ENCODE measurements at regions not wholly inside any gene's neighbourhood (a gene's known extent, or its start where the extent isn't known, plus 50 kb on each side); places are given as distances from the start of the nearest gene placed in this dataset.
"Not testable (repeated sequence)": the region's sequence is repeated elsewhere in the genome, so short reads cannot be mapped to it uniquely, and the experiment has no call there.

DNA sequence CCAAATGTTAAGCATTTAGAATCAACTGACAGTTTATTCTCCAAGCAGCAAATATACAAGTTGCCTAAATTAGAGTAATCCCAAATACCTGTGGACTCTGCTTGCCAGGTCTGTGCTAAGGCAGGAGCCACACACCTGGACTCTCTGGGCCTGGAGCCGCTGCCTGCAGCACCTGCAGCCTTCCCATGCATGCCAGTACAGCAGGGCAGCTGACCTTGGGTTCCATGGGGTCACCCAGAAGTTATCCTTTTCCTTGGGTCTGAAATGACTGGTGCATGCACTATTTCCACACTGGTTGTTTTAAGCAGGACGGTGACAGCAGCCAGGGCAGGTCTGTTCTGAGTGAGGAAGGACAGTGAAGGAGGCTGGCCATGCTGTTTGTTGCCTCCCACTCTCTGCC lies 573.2 kb downstream of the GLRX3 start:
- FAIRE-seq (no peak), DNase-seq (ENCODE audit: insufficient read length, low spot score) (no peak)

DNA sequence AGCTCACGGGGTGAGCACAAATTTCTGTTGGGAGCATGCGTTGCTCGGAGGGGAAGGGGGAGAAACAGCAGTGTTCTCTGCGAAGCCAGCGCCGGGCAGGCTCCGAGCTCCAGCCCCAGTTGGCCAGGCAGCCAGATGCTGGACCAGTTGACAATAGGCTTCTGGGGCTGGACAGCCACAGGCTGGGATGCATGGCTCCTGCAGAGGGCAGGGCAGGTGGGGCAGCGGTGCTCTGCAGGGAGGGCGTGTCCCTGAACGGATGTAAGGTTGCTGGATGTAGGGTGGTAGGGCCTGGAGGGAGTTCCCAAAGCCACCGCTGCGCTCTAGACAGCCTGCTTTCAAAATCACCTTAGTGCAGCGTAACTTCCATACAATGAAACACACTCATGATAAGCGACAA lies 574.9 kb downstream of the GLRX3 start:
- no peak for TF ChIP-seq SPI1 (IDR thresholded peaks at IDR 0.05; ENCODE audit: low read depth, low read length)
- no peak for TF ChIP-seq TAF1 (IDR thresholded peaks at IDR 0.05; ENCODE audit: low read depth, low read length)
- TF ChIP-seq POLR2A (IDR thresholded peaks at IDR 0.05; ENCODE audit: low read depth, low read length), result no peak
- TF ChIP-seq POU2F2 (IDR thresholded peaks at IDR 0.05; ENCODE audit: low read depth, low read length), result no peak
- no peak for TF ChIP-seq POLR2AphosphoS5 (IDR thresholded peaks at IDR 0.05; ENCODE audit: low read depth, low read length)
- TF ChIP-seq PAX5 (IDR thresholded peaks at IDR 0.05; ENCODE audit: insufficient read depth, low read length, severe bottlenecking), result no peak
- DNase-seq (ENCODE audit: insufficient read length, low spot score) (no peak), FAIRE-seq (no peak)

More for the DNA sequence above, 573.2 kb downstream of the GLRX3 start:
- TF ChIP-seq POU2F2 (IDR thresholded peaks at IDR 0.05; ENCODE audit: low read depth, low read length) (no peak), POLR2A (IDR thresholded peaks at IDR 0.05; ENCODE audit: low read depth, low read length) (no peak)

DNA sequence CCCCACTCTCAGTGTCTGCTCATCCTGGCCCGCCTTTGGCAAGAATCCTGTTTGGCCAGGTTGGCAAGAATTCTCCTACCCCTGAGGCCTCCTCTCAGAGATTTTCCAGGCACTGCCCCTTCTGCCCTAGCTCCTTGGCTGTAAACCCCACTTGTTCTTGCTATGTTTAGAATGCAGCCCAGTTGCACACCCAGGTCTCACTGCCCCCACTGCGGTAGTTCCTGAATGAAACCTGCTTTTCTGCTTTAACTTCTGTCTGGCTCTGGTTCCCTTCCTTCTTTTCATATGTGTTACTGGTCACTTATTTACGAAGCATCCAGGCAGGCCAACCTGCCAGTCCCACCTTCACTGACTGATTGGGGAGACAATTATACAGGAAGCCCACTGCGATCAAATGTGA lies 576.9 kb downstream of the GLRX3 start:
- TF ChIP-seq POU2F2 (IDR thresholded peaks at IDR 0.05; ENCODE audit: low read depth, low read length), result no peak
- no peak for TF ChIP-seq SPI1 (IDR thresholded peaks at IDR 0.05; ENCODE audit: low read depth, low read length)
- TF ChIP-seq PAX5 (IDR thresholded peaks at IDR 0.05; ENCODE audit: insufficient read depth, low read length, severe bottlenecking), result no peak
- TF ChIP-seq POLR2AphosphoS5 (IDR thresholded peaks at IDR 0.05; ENCODE audit: low read depth, low read length), result no peak
- TF ChIP-seq TAF1 (IDR thresholded peaks at IDR 0.05; ENCODE audit: low read depth, low read length), result no peak
- TF ChIP-seq POLR2A (IDR thresholded peaks at IDR 0.05; ENCODE audit: low read depth, low read length), result no peak
- DNase-seq (ENCODE audit: insufficient read length, low spot score) (no peak), FAIRE-seq (no peak)

DNA sequence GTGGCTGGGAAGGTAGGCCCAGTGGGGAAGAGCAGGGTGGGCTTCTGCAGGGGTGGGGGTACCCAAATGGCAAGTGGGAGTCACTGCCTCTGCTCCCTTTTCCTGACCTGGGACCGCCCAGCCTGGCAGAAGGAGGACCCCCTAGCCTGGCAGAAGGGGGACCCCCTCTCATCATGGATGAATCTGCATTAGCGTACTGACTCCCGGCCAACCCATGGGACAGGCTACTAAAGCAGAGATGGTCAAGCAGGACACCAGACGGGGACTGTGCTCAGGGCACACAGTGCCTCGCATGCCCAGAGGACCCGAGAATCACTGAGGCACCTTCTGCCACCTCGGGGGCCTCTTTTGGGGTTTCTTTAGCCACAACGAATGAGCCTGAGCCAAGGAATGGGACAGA lies 577.5 kb downstream of the GLRX3 start:
- TF ChIP-seq POLR2A (IDR thresholded peaks at IDR 0.05; ENCODE audit: low read depth, low read length) (no peak), PAX5 (IDR thresholded peaks at IDR 0.05; ENCODE audit: insufficient read depth, low read length, severe bottlenecking) (no peak), POU2F2 (IDR thresholded peaks at IDR 0.05; ENCODE audit: low read depth, low read length) (no peak), SPI1 (IDR thresholded peaks at IDR 0.05; ENCODE audit: low read depth, low read length) (no peak), TAF1 (IDR thresholded peaks at IDR 0.05; ENCODE audit: low read depth, low read length) (no peak)
- DNase-seq (ENCODE audit: insufficient read length, low spot score) (no peak), FAIRE-seq (no peak)

DNA sequence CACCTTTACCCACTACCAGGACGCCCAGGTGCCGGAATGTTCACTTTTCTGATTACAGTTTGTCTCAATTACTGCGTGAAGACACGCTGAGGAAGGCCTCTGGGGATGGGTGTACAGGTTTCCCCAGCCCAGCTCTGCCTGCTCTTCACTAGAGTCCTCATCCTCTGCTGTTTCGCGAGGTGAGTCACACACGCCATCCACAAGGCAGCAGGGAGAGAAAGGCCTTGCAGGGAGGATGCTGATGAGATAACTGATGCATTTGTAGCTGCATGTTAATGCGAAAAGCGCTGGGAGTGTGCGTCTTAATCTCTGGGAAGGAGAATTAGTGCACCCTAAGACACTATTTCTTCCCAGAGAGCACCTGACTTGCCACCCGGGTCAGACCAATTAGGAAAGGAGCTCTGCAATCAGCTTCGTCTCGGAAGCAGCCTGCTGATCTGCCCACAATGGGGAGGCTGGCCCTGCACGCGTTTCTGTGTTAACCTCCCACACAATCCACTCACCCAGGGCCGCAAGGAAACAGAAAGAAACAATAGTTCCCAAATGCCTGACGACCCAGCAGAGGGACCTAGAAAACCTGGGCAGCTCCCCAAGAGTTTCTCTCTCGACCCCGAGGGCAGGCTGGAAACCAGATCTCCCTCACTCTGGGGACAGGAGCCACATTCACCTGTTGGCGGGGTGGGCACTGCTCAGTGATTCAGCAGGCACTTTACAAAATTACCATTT lies 578.7 kb downstream of the GLRX3 start:
- TF ChIP-seq POLR2AphosphoS5 (IDR thresholded peaks at IDR 0.05; ENCODE audit: low read depth, low read length) (no peak), PAX5 (IDR thresholded peaks at IDR 0.05; ENCODE audit: insufficient read depth, low read length, severe bottlenecking) (no peak), POU2F2 (IDR thresholded peaks at IDR 0.05; ENCODE audit: low read depth, low read length) (no peak), TAF1 (IDR thresholded peaks at IDR 0.05; ENCODE audit: low read depth, low read length) (no peak), POLR2A (IDR thresholded peaks at IDR 0.05; ENCODE audit: low read depth, low read length) (no peak), SPI1 (IDR thresholded peaks at IDR 0.05; ENCODE audit: low read depth, low read length) (no peak)
- no peak for FAIRE-seq

DNA sequence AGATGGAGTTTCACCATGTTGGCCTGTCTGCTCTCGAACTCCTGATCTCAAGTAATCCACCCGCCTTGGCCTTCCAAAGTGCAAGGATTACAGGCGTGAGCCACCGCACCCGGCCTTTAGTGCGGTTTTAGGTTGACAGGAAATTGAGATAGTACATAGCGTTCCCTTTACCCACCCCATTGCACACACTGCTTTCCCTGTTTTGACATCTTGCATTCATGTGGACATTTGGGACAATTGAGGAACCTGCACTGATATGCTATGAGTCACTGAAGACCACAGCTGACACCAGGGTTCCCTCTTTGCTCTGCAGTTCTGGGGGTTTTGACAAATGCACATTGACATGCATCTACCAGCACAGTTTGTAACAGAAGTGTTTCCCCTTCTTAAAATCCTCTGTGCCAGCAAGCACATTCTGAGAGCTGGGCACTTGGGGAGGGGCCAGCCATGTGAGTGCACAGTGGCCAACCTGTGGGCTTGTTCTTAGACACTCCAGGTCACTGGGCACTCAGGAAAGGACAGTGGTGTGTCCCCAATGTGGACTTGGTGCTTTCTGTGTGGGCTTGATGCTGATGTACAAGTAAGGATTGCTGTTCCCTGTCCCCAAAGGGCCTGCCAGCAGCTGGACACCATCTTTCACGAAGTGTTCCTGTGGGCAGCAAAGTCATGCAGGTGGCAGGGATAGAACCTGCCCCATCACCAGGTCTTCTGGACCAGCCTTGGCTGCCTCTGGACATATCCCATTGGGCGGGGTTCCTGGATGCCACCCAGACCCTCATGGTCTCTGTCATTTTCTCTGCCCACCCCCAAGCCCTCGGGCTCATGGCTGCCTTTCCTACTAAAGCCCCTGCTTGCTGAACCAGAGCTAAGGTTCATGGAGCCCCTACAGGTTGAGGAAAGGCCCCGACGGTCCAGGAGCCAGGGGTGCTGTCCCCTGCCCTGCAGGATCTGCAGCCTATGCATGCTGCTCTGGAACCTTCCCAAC lies 579.8 kb downstream of the GLRX3 start:
- no peak for DNase-seq (ENCODE audit: insufficient read length, low spot score)
- FAIRE-seq, result no peak
- TF ChIP-seq POLR2A (IDR thresholded peaks at IDR 0.05; ENCODE audit: low read depth, low read length) (no peak), SPI1 (IDR thresholded peaks at IDR 0.05; ENCODE audit: low read depth, low read length) (no peak), POLR2AphosphoS5 (IDR thresholded peaks at IDR 0.05; ENCODE audit: low read depth, low read length) (no peak), POU2F2 (IDR thresholded peaks at IDR 0.05; ENCODE audit: low read depth, low read length) (no peak), PAX5 (IDR thresholded peaks at IDR 0.05; ENCODE audit: insufficient read depth, low read length, severe bottlenecking) (no peak), TAF1 (IDR thresholded peaks at IDR 0.05; ENCODE audit: low read depth, low read length) (no peak)

More for the DNA sequence above, 578.7 kb downstream of the GLRX3 start:
- no peak for DNase-seq (ENCODE audit: insufficient read length, low spot score)

DNA sequence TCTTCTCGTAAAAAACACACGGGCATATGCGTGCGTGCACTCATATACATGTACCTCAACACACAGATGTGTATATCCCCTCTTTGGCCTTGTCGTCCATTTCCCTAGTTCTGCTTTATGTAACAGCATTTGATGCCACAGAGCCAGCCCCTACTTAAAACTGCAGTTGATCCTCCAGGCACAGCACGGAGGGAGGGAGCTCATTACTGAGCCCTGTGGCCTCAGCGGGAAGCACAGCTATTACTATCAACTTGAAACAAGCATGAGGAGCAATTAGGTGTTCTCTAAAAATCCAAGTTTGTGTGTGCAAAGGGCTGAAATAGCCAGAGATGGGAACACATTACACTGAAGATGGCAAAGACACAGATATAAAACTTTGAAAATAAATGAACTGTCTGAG lies 580.9 kb downstream of the GLRX3 start:
- TF ChIP-seq PAX5 (IDR thresholded peaks at IDR 0.05; ENCODE audit: insufficient read depth, low read length, severe bottlenecking) (no peak), POU2F2 (IDR thresholded peaks at IDR 0.05; ENCODE audit: low read depth, low read length) (no peak), SPI1 (IDR thresholded peaks at IDR 0.05; ENCODE audit: low read depth, low read length) (no peak), POLR2A (IDR thresholded peaks at IDR 0.05; ENCODE audit: low read depth, low read length) (no peak), POLR2AphosphoS5 (IDR thresholded peaks at IDR 0.05; ENCODE audit: low read depth, low read length) (no peak), TAF1 (IDR thresholded peaks at IDR 0.05; ENCODE audit: low read depth, low read length) (no peak)
- no peak for FAIRE-seq
- DNase-seq (ENCODE audit: insufficient read length, low spot score), result no peak

DNA sequence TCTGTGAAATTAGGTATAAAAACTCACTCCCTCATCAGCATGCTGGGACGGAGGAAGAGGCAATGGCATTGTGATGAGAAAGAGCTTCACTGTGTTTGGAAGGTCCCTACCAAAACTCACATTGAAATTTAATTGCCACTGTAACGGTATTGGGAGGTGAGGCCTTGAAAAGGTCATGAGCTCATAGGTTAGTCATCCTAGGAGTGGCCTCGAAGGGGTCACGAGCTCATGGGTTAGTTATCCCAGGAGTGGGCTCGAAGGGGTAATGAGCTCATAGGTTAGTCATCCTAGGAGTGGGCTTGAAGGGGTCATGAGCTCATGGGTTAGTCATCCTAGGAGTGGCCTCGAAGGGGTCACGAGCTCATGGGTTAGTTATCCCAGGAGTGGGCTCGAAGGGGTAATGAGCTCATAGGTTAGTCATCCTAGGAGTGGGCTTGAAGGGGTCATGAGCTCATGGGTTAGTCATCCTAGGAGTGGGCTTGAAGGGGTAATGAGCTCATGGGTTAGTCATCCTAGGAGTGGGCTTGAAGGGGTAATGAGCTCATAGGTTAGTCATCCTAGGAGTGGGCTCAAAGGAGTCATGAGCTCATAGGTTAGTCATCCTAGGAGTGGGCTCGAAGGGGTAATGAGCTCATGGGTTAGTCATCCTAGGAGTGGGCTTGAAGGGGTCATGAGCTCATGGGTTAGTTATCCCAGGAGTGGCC lies 582.7 kb downstream of the GLRX3 start:
- FAIRE-seq, result not testable (repeated sequence)

DNA sequence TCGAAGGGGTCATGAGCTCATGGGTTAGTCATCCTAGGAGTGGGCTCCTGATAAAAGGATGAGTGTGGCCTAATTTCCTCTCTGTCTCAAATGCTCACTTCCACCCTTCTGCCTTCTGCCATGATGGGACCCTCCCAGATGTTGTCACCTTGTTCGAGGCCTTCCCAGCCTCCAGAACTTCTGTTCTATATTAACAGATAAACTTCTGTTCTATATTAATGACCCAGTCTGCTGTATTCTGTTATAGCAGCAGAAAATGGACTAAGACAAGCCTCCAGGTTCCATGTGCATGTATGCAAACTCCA lies 583.2 kb downstream of the GLRX3 start:
- no peak for FAIRE-seq

More for the DNA sequence above, 582.7 kb downstream of the GLRX3 start:
- DNase-seq (ENCODE audit: insufficient read length, low spot score), result not testable (repeated sequence)

More for the DNA sequence above, 583.2 kb downstream of the GLRX3 start:
- no peak for DNase-seq (ENCODE audit: insufficient read length, low spot score)
- TF ChIP-seq POLR2A (IDR thresholded peaks at IDR 0.05; ENCODE audit: low read depth, low read length) (no peak), SPI1 (IDR thresholded peaks at IDR 0.05; ENCODE audit: low read depth, low read length) (no peak), POLR2AphosphoS5 (IDR thresholded peaks at IDR 0.05; ENCODE audit: low read depth, low read length) (no peak), TAF1 (IDR thresholded peaks at IDR 0.05; ENCODE audit: low read depth, low read length) (no peak), PAX5 (IDR thresholded peaks at IDR 0.05; ENCODE audit: insufficient read depth, low read length, severe bottlenecking) (no peak)
